ENCODE measurements at regions not wholly inside any gene's neighbourhood (a gene's known extent, or its start where the extent isn't known, plus 50 kb on each side); places are given as distances from the start of the nearest gene placed in this dataset.

DNA sequence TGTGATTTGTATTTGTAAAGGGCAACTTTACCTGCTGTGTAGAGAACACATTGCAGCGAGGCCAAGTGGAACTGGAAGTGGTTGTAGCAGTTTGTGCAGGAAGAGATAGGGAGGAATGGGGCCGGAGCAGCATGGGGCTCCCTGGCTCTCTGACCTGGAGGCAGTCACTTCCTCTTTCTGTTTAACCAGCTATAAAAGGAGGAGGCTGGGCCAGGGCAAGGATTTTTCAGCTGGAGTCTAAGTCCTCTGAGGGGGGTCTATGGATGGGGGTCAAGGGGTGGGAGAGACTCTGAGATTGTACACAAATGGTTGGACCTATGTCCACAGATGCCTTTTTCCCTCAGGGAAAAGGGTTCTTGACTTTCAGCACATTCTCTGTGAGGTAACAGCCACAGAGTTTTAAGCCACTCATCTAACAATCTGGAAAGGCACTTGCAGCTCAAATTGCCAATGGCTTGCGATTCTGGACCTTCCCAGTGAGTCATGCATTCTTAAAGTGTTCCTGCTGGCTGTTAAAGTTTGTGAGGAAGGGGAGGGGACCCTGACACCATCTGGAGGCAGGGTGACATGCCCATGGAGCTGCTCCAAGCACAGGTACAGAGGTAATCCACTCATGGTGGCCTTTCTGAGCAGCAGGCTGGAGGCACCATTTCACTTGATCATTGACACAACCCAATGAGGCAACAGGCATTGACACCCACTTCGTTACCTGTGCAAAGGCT is 347.0 kb downstream of the CYRIA start:
- H3K4me1 Mint-ChIP-seq, result peaks cover 58% of the 10 kb centered on the region
- TF ChIP-seq, protein P1, sequence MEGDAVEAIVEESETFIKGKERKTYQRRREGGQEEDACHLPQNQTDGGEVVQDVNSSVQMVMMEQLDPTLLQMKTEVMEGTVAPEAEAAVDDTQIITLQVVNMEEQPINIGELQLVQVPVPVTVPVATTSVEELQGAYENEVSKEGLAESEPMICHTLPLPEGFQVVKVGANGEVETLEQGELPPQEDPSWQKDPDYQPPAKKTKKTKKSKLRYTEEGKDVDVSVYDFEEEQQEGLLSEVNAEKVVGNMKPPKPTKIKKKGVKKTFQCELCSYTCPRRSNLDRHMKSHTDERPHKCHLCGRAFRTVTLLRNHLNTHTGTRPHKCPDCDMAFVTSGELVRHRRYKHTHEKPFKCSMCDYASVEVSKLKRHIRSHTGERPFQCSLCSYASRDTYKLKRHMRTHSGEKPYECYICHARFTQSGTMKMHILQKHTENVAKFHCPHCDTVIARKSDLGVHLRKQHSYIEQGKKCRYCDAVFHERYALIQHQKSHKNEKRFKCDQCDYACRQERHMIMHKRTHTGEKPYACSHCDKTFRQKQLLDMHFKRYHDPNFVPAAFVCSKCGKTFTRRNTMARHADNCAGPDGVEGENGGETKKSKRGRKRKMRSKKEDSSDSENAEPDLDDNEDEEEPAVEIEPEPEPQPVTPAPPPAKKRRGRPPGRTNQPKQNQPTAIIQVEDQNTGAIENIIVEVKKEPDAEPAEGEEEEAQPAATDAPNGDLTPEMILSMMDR (conservative IDR thresholded peaks at IDR 0.05), result no peak
- no peaks in the 10 kb centered on the region for H3K36me3 Mint-ChIP-seq (ENCODE audit: low read depth)
- H3K9me3 Mint-ChIP-seq, result no peaks in the 10 kb centered on the region
- DNase-seq (ENCODE audit: low read depth, low spot score), result no peak
- H3K27ac Mint-ChIP-seq (ENCODE audit: unreplicated experiment), result peak overlapping the region; percentile 97
- H3K27me3 Mint-ChIP-seq (ENCODE audit: low read depth), result no peaks in the 10 kb centered on the region
- H3K4me3 Mint-ChIP-seq, result no peak overlapping the region

DNA sequence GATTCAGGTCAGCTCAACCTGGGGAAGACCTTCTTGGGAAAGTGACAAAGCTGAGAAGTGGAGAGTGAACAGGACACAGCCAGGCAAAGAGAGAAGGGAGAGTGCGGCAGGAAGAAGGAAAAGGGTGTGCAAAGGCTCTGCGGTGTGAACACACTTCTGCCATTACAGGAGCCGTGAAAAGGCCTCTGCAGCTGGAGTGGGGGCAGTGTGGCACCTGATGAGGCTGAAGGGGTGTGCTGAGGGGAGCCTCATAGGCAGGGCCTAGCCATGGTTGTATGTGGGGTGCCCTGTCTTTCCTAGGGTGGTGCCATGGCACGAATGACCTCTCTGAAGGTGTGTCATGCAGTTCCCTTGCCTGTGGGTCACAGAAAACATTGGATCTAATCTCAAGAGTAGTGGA is 347.6 kb downstream of the CYRIA start:
- TF ChIP-seq, protein P1 (conservative IDR thresholded peaks at IDR 0.05), result no peak
- DNase-seq (ENCODE audit: low read depth, low spot score), result no peak
- Mint-ChIP-seq H3K4me3 (no peak overlapping the region), H3K4me1 (peaks cover 59% of the 10 kb centered on the region), H3K36me3 (ENCODE audit: low read depth) (no peaks in the 10 kb centered on the region), H3K27ac (ENCODE audit: unreplicated experiment) (peak overlapping the region; percentile 97), H3K27me3 (ENCODE audit: low read depth) (no peaks in the 10 kb centered on the region), H3K9me3 (peaks cover 4% of the 10 kb centered on the region)

DNA sequence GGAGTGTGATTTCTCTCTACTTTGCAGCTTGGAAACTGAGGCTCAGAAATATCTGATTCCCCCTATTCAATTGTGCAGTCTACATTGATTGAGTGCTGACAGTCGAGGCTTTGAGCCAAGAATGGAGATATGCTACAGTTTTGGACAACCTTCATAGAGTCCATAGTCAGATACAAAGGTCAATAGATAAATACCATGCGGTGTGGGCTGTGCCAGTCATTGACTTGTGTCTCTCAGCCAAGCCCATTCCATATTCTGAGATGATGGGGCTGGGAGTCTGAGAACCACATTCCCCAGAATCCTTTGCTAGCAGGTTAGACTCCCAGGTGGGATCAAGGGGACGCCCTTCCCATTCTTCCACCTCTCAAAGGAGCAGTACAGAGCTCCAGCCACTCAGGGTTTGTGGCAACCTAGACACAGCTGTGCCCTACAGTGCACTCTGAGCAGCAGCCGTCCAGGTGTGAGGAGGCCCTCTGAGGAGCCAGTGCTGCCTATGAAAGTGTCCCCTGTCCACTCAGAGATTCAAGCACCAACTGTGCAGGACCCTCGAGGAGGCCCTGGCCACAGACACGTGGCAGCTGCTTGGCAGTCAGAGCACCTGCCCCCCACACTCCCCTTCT is 348.3 kb downstream of the CYRIA start:
- H3K36me3 Mint-ChIP-seq (ENCODE audit: low read depth), result no peaks in the 10 kb centered on the region
- no peaks in the 10 kb centered on the region for H3K27me3 Mint-ChIP-seq (ENCODE audit: low read depth)
- no peak for DNase-seq (ENCODE audit: low read depth, low spot score)
- H3K4me3 Mint-ChIP-seq, result no peak overlapping the region
- H3K4me1 Mint-ChIP-seq, result peaks cover 64% of the 10 kb centered on the region
- peak overlapping the region; percentile 97 for H3K27ac Mint-ChIP-seq (ENCODE audit: unreplicated experiment)
- TF ChIP-seq, protein P1 (conservative IDR thresholded peaks at IDR 0.05), result no peak
- peaks cover 5% of the 10 kb centered on the region for H3K9me3 Mint-ChIP-seq

DNA sequence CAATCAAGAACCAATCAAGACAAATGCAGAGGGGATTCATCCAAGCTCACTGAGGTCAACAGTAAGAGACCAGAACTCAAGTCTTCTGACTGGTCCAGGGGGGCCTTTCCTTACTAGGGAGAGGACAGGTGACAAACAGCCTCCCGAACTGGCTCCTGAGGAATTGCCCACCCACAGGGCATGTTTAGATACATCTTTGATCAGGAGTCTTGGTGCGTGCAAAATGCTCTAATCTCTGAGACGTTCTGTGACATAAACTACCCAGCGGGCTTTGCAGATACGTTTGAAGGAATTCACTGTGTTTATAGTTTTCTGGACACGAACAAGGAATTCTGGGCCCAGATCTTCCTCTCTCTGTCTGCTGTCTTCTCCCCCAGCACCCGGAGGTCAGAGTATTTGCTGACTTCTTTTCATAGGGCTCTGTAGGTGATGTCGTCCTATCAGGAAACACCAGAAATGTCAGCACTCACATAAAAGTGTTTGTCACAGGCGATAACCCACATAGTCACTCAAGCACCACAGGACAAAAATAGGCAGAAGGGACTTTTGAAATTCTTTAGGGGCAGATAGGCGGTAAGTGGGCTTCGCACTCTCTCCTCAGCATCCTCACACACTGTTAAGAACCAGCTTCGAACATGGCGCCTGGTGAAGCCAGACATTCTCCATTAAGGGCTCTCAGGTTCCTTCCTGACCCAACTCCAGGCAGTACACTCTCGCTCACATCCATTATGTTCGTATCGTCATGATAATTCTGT is 349.0 kb downstream of the CYRIA start:
- no peak overlapping the region for H3K4me3 Mint-ChIP-seq
- TF ChIP-seq, protein P1 (conservative IDR thresholded peaks at IDR 0.05), result no peak
- H3K27me3 Mint-ChIP-seq (ENCODE audit: low read depth), result no peaks in the 10 kb centered on the region
- no peaks in the 10 kb centered on the region for H3K36me3 Mint-ChIP-seq (ENCODE audit: low read depth)
- H3K9me3 Mint-ChIP-seq, result peaks cover 5% of the 10 kb centered on the region
- peak overlapping the region; percentile 84 for H3K27ac Mint-ChIP-seq (ENCODE audit: unreplicated experiment)
- H3K4me1 Mint-ChIP-seq, result peaks cover 71% of the 10 kb centered on the region
- no peak for DNase-seq (ENCODE audit: low read depth, low spot score)

DNA sequence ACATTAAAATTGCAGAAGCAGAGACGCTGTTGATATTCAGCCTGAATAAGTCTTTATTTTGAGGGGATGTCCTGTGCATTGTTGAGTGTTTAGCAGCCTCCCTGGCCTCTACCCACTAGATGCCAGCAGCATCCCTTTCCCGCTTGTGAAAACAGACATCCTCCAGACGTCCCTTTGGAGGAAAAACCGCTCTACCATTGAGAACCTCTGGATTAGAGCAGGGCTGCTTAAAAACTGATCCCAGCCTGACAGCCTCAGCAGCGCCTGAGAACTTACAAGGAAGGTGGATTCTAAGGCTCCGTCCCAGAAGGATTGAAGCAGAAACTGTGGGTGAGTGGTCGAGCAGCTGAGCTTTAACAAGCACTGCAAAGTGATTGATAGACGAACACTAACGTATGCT is 349.7 kb downstream of the CYRIA start:
- TF ChIP-seq, protein P1 (conservative IDR thresholded peaks at IDR 0.05), result no peak
- no peak for DNase-seq (ENCODE audit: low read depth, low spot score)
- Mint-ChIP-seq H3K27ac (ENCODE audit: unreplicated experiment) (no peak overlapping the region), H3K36me3 (ENCODE audit: low read depth) (no peaks in the 10 kb centered on the region), H3K4me1 (peaks cover 74% of the 10 kb centered on the region), H3K4me3 (no peak overlapping the region), H3K9me3 (peaks cover 5% of the 10 kb centered on the region), H3K27me3 (ENCODE audit: low read depth) (no peaks in the 10 kb centered on the region)

All from neural crest cell (in vitro differentiated cells).